GM10248 (cell line): ENCODE measurements at regions not wholly inside any gene's neighbourhood (a gene's known extent, or its start where the extent isn't known, plus 50 kb on each side); places are given as distances from the start of the nearest gene placed in this dataset.

ENCODE experiments used
- CTCF ChIA-PET: fragments of 300-600 bp; sonication (Branson Sonifier 250); formaldehyde crosslinking; extraction: SDS; loops from one replicate; lab custom pipeline; 2021; ENCODE audit warnings: antibody characterized with exemption; lab: Yijun Ruan, JAX
- POLR2A ChIA-PET: fragments of 350-650 bp; sonication (Branson Sonifier 250); formaldehyde crosslinking; extraction: SDS; loops from one replicate; lab custom pipeline; 2020; ENCODE audit warnings: antibody characterized with exemption; lab: Yijun Ruan, JAX
- DNase-seq: peaks from one replicate; pipeline ENCODE4 v3.0.0; 2012; ENCODE audit errors: extremely low spot score
- TF ChIP-seq, protein P1 (sequence below): IDR thresholded peaks from 2 replicates; pipeline ENCODE4 v1.5.1; 2012; ENCODE audit warnings: mild to moderate bottlenecking, low read depth; ENCODE audit errors: extremely low read depth, missing control alignments, control extremely low read depth

DNA sequence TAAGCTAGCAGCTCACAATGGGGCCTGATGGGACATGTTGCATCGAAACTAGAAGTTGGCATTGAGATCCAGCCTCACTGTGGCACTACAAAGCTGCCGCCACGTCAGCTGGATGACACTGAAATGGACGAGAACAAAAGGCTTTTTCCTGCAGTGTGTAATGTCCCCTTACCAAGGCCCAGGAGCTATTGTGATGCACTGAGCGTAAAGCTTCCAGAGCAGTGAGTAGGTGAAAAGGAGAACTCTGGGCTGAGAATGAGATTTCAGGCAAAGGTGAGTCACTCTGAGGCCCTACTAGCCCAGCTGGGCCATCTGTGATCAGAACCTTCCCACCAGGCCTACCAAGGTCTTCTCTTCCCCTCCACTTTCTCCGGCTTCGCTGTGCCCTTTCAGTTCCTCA lies 528.1 kb upstream of the KLF4 start:
- ChIA-PET CTCF (interaction anchor here (0.8 to 1.5 kb wide), 3 partner anchors 19 to 294 kb away, joined by 3 read pairs; no protein-coding TSS in a partner anchor), POLR2A (no interaction called here)
- TF ChIP-seq, protein P1, sequence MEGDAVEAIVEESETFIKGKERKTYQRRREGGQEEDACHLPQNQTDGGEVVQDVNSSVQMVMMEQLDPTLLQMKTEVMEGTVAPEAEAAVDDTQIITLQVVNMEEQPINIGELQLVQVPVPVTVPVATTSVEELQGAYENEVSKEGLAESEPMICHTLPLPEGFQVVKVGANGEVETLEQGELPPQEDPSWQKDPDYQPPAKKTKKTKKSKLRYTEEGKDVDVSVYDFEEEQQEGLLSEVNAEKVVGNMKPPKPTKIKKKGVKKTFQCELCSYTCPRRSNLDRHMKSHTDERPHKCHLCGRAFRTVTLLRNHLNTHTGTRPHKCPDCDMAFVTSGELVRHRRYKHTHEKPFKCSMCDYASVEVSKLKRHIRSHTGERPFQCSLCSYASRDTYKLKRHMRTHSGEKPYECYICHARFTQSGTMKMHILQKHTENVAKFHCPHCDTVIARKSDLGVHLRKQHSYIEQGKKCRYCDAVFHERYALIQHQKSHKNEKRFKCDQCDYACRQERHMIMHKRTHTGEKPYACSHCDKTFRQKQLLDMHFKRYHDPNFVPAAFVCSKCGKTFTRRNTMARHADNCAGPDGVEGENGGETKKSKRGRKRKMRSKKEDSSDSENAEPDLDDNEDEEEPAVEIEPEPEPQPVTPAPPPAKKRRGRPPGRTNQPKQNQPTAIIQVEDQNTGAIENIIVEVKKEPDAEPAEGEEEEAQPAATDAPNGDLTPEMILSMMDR = no peak
- no peak for DNase-seq

DNA sequence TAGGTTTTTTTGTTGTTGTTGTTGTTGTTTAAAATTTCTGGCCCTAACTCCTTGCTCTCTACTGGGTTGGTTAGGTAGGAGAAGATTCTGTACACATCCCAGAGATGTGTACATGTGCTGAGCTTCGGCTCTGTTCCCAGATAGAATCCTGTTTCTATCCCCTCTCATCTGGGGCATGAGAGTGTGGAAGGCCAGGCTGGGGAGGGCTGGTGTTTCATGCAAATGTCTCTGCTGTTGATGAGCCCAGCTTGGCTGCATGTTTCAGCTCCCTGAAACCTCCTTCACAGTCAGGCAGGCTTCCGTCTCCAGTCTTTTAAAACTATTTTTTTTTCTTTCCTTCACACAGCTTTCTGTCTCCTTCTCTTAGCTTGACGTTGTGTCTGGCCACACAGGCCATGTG lies 526.9 kb upstream of the KLF4 start:
- TF ChIP-seq, protein P1 = no peak
- no peak for DNase-seq
- ChIA-PET CTCF (interaction anchor here (1.5 kb wide), 1 partner anchor 51 kb away, joined by 3 read pairs; no protein-coding TSS in a partner anchor), POLR2A (no interaction called here)

DNA sequence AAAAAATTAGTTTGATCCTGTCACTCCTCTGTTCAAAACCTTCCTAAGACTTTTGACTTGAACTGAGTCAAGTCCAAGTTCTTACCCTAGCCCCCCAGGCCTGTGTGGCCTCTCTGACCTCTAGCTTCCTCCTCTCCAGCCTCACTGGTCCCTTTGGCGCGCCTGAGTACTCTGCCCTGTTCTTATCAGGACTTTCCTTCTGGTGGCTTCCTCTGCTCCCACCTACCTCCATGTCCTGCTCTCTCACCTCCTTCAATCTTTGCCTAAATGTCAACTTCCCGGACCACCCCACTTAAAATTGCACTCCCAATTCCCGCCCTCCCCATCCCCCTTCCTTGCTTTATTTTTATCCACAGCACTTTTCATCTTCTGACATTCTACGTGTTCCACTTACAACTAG lies 526.1 kb upstream of the KLF4 start:
- TF ChIP-seq, protein P1 = no peak
- ChIA-PET CTCF (no interaction called here), POLR2A (no interaction called here)
- no peak for DNase-seq

DNA sequence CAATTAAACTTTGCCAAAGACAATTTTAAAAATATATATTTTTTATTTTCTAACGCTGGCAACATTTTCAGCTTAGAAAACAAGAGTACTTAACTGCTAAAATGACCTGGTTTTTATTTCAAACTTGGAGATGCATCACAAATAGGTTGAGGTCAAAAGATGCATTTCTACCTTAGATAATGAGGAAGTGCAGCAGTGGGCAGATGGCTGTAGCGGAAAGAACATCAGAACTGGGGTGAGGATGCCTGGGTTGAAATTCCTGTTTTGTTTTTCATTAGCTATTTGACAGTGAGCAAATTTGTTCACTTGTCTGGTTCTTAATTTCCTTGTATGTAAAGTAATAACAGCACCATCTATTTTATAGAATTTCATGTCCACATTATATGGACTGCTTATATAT lies 524.8 kb upstream of the KLF4 start:
- ChIA-PET POLR2A (no interaction called here), CTCF (interaction anchor here (1.5 kb wide), 1 partner anchor 11 kb away, joined by 3 read pairs; no protein-coding TSS in a partner anchor)
- DNase-seq = no peak
- TF ChIP-seq, protein P1 = no peak

DNA sequence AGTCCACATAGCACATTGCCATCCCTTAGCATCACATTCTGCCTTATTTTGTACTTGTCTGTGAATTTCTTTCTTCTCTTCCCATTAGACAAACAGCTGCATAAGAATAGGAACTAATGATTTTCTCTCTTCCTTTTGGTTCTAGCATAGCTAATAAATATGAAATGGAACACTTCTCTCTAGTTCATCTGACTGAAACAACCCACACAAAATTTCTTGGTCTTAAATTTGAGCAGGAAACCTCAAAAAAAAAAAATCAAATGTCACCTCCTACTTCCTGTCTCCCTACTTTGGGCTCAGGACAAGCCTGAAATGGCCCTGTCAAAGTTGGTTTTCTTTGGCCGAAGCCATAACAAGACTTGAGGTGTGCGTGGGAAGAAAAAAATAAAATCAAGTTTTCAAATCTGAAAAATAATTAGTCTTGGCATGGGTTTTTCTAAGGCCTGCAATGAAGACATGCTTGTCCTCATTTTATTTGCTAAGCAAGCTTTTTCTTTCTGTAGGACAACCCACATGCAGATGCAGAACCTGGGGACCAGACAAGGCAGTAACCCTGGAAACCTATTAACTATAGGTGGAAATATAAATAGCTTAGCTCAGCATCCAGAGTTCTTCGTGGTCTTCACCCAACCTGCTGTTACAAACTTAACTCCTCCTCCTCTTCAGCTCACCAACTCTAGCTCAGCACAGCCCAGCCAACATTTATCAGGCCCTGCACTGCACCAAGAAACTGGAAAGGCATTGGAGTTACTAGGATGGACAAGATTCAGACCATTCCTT lies 523.5 kb upstream of the KLF4 start:
- TF ChIP-seq, protein P1 = no peak
- CTCF ChIA-PET = interaction anchor here (1.0 to 1.9 kb wide), 3 partner anchors 10 to 17 kb away, joined by 3 to 4 read pairs (median 3); no protein-coding TSS in a partner anchor
- POLR2A ChIA-PET = interaction anchor here (0.8 kb wide), 1 partner anchor 12 kb away, joined by 3 read pairs; no protein-coding TSS in a partner anchor
- DNase-seq = no peak

DNA sequence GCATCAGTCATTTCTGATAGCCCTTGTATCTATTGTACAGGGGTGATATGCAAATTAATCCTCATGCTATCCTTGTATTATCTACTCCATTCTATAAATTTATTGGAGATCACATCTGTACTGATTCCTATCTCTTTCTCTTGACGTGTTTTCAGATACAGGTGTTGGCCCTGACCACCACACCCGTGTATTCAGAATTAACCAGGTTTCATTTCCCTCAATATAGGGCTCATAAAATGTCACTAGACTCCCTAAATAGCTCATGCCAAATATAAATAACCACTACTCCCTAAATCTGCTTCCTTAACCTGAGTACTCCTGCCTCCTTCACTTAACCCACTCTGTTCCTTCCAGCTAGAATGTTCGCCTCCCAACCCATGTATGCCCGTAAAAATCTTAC lies 522.8 kb upstream of the KLF4 start:
- DNase-seq = no peak
- TF ChIP-seq, protein P1 = no peak
- POLR2A ChIA-PET = interaction anchor here (0.8 kb wide), 1 partner anchor 11 kb away, joined by 3 read pairs; no protein-coding TSS in a partner anchor
- CTCF ChIA-PET = interaction anchor here (1.0 to 1.9 kb wide), 3 partner anchors 9 to 16 kb away, joined by 3 to 4 read pairs (median 3); no protein-coding TSS in a partner anchor
